Activated T-helper 1 cell treated with anti-CD3 and anti-CD28 coated beads, Interleukin-12 subunit alpha, Interleukin-12 subunit beta, Interleukin-2, Interleukin-4 antibody, amounts not matched to agents 30 ng/mL and 10 ng/mL and 1 ng/mL, durations not matched to agents 14 hours and 24 hours and 36 hours (primary cell): ENCODE measurements at regions not wholly inside any gene's neighbourhood (a gene's known extent, or its start where the extent isn't known, plus 50 kb on each side); places are given as distances from the start of the nearest gene placed in this dataset.
A peak's percentile ranks its signal among the peaks of the same experiment; 100 is the strongest.

Experiments
- DNase-seq: peaks from one replicate; pipeline ENCODE4 v3.0.0; 2021; ENCODE audit warnings: low spot score
- H3K27ac Mint-ChIP-seq: one replicate; pipeline ENCODE4 v1.8.0; 2021; ENCODE audit warnings: mild to moderate bottlenecking, mixed read lengths
- H3K27me3 Mint-ChIP-seq: one replicate; pipeline ENCODE4 v1.8.0; 2022; ENCODE audit warnings: mild to moderate bottlenecking, moderate library complexity, mixed read lengths; ENCODE audit not compliant: insufficient read depth
- H3K36me3 Mint-ChIP-seq: one replicate; pipeline ENCODE4 v1.8.0; 2021; ENCODE audit warnings: low read depth, mixed read lengths
- H3K4me1 Mint-ChIP-seq: one replicate; pipeline ENCODE4 v1.8.0; 2021; ENCODE audit warnings: low read depth, mixed read lengths
- H3K4me3 Mint-ChIP-seq: one replicate; pipeline ENCODE4 v1.8.0; 2021; ENCODE audit warnings: mild to moderate bottlenecking, moderate library complexity, mixed read lengths
- H3K9me3 Mint-ChIP-seq: one replicate; pipeline ENCODE4 v1.8.0; 2021; ENCODE audit warnings: mixed read lengths
- intact Hi-C: fragments of 100-400 bp; cut with micrococcal nuclease; formaldehyde crosslinking; loops from one replicate; pipeline ENCODE4 v1.15.1; 2024

- no peaks in the 10 kb centered on the region for H3K27me3 Mint-ChIP-seq
- H3K4me1 Mint-ChIP-seq, result no peaks in the 10 kb centered on the region
- DNase-seq, result no peak
- no peak overlapping the region for H3K27ac Mint-ChIP-seq
- no peaks in the 10 kb centered on the region for H3K36me3 Mint-ChIP-seq
- intact Hi-C loops, result no loop called here
- H3K9me3 Mint-ChIP-seq, result no peaks in the 10 kb centered on the region
- H3K4me3 Mint-ChIP-seq, result no peak overlapping the region
Observed at GRCh38 chr10:125457406-125457805, 225.6 kb downstream of the TEX36 start.

GRCh38 chr10:125455855-125456254, 227.1 kb downstream of the TEX36 start:
- Mint-ChIP-seq H3K27me3 (no peaks in the 10 kb centered on the region), H3K9me3 (no peaks in the 10 kb centered on the region), H3K27ac (no peak overlapping the region), H3K4me1 (no peaks in the 10 kb centered on the region), H3K36me3 (no peaks in the 10 kb centered on the region), H3K4me3 (no peak overlapping the region)
- intact Hi-C loops, result no loop called here
- DNase-seq, result no peak

DNA sequence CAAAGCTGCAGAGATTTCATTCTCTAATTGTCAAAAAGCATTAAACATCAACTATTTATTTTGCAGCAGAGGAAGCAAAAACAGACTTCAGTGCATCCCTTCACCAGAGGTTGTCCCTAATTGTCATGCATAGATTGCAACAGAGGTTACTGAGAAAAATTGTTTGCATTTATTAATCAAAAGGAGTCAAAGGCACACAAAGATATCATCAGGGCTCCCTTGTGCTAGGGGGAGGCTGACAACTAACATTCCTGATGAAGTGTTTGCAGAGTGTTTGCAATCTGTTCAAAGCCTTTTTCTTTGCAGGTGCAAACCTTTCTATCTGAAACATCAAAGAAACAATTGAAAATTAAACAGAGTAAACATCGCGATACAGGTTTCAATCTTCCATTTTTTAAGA, 227.5 kb downstream of the TEX36 start:
- Mint-ChIP-seq H3K27me3 (no peaks in the 10 kb centered on the region), H3K4me3 (no peak overlapping the region), H3K4me1 (no peaks in the 10 kb centered on the region)

GRCh38 chr10:125451319-125451718, 231.6 kb downstream of the TEX36 start:
- H3K27ac Mint-ChIP-seq, result no peak overlapping the region
- no peaks in the 10 kb centered on the region for H3K27me3 Mint-ChIP-seq
- DNase-seq, result no peak
- intact Hi-C loops, result no loop called here
- H3K36me3 Mint-ChIP-seq, result no peaks in the 10 kb centered on the region
- H3K4me3 Mint-ChIP-seq, result no peak overlapping the region
- no peaks in the 10 kb centered on the region for H3K4me1 Mint-ChIP-seq
- no peaks in the 10 kb centered on the region for H3K9me3 Mint-ChIP-seq

More for the DNA sequence above, 227.5 kb downstream of the TEX36 start:
- Mint-ChIP-seq H3K9me3 (no peaks in the 10 kb centered on the region), H3K27ac (no peak overlapping the region), H3K36me3 (no peaks in the 10 kb centered on the region)
- intact Hi-C loops, result no loop called here
- DNase-seq, result no peak

- Mint-ChIP-seq H3K36me3 (no peaks in the 10 kb centered on the region), H3K9me3 (no peaks in the 10 kb centered on the region), H3K27me3 (no peaks in the 10 kb centered on the region), H3K4me1 (no peaks in the 10 kb centered on the region), H3K4me3 (no peak overlapping the region), H3K27ac (no peak overlapping the region)
- DNase-seq, result no peak
- intact Hi-C loops, result no loop called here
Observed at GRCh38 chr10:125450218-125450617, 232.7 kb downstream of the TEX36 start.

- H3K36me3 Mint-ChIP-seq, result no peaks in the 10 kb centered on the region
- intact Hi-C loops, result no loop called here
- H3K4me3 Mint-ChIP-seq, result no peak overlapping the region
- H3K27ac Mint-ChIP-seq, result no peak overlapping the region
- DNase-seq, result no peak
- H3K9me3 Mint-ChIP-seq, result no peaks in the 10 kb centered on the region
- no peaks in the 10 kb centered on the region for H3K4me1 Mint-ChIP-seq
- no peaks in the 10 kb centered on the region for H3K27me3 Mint-ChIP-seq
Observed at GRCh38 chr10:125449571-125449970, 233.4 kb downstream of the TEX36 start.

- H3K4me3 Mint-ChIP-seq, result no peak overlapping the region
- H3K27ac Mint-ChIP-seq, result peak overlapping the region; percentile 61
- H3K4me1 Mint-ChIP-seq, result no peaks in the 10 kb centered on the region
- intact Hi-C loops, result no loop called here
- no peaks in the 10 kb centered on the region for H3K36me3 Mint-ChIP-seq
- no peak for DNase-seq
- H3K9me3 Mint-ChIP-seq, result no peaks in the 10 kb centered on the region
- H3K27me3 Mint-ChIP-seq, result no peaks in the 10 kb centered on the region
Observed at GRCh38 chr10:125448596-125448995, 234.4 kb downstream of the TEX36 start.

DNA sequence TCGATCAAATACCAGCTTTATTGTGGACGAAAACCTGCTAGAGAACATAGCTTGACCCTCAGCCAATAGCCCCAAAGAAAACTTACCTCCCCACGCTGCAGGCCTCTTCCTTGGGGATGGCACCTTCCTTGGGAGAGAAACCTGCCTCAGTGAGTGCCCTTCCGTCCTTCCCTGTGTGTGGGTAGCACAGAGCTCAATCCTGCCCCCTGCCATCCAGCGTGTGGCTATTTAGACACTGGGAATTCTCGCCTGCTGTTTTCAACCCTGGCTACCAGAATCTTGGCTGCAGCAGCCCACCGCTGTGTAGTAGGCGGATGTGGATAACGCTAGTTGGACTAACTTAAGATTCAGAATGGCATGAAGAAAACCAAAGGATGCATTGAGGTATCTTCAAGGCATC, 238.2 kb downstream of the TEX36 start:
- DNase-seq, result no peak
- Mint-ChIP-seq H3K9me3 (no peaks in the 10 kb centered on the region), H3K4me3 (no peak overlapping the region), H3K36me3 (no peaks in the 10 kb centered on the region), H3K27ac (no peak overlapping the region), H3K4me1 (no peaks in the 10 kb centered on the region), H3K27me3 (no peaks in the 10 kb centered on the region)
- intact Hi-C loops, result no loop called here

GRCh38 chr10:125442856-125443540, 240.0 kb downstream of the TEX36 start:
- no peaks in the 10 kb centered on the region for H3K36me3 Mint-ChIP-seq

GRCh38 chr10:125441151-125441550, 241.8 kb downstream of the TEX36 start:
- Mint-ChIP-seq H3K9me3 (peaks cover under 1% of the 10 kb centered on the region), H3K27me3 (no peaks in the 10 kb centered on the region), H3K4me1 (no peaks in the 10 kb centered on the region), H3K36me3 (no peaks in the 10 kb centered on the region), H3K4me3 (no peak overlapping the region), H3K27ac (no peak overlapping the region)
- intact Hi-C loops, result no loop called here
- no peak for DNase-seq

More at GRCh38 chr10:125442856-125443540, 240.0 kb downstream of the TEX36 start:
- Mint-ChIP-seq H3K9me3 (no peaks in the 10 kb centered on the region), H3K27me3 (no peaks in the 10 kb centered on the region), H3K27ac (no peak overlapping the region), H3K4me3 (no peak overlapping the region), H3K4me1 (no peaks in the 10 kb centered on the region)
- intact Hi-C loops, result no loop called here
- no peak for DNase-seq

DNA sequence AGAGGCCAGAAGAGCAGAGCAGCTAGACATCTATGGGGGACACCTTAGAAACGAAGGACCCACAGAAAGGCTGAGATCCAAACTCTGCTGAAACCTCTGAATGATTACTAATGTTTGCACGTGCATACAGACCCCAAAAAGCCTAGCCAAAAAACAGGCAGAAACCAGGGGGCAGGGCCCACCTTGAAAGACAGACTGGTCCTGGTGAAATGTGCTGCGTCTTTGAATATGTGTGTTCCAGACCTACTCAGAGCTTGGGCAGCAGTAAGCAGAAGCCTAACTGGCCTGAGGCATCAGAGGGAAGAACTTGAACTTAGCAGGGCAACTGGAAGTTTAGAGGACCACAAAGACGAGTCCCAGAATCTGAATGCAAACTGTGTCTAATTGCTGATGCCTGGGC, 251.8 kb downstream of the TEX36 start:
- Mint-ChIP-seq H3K4me3 (no peak overlapping the region), H3K27ac (no peak overlapping the region), H3K27me3 (no peaks in the 10 kb centered on the region), H3K36me3 (no peaks in the 10 kb centered on the region), H3K4me1 (no peaks in the 10 kb centered on the region), H3K9me3 (peaks cover 10% of the 10 kb centered on the region)
- intact Hi-C loops, result no loop called here
- no peak for DNase-seq

GRCh38 chr10:125428054-125428453, 254.9 kb downstream of the TEX36 start:
- H3K4me3 Mint-ChIP-seq, result no peak overlapping the region
- intact Hi-C loops, result no loop called here
- H3K4me1 Mint-ChIP-seq, result no peaks in the 10 kb centered on the region
- DNase-seq, result no peak
- H3K27me3 Mint-ChIP-seq, result no peaks in the 10 kb centered on the region
- H3K27ac Mint-ChIP-seq, result no peak overlapping the region
- peaks cover 6% of the 10 kb centered on the region for H3K9me3 Mint-ChIP-seq
- no peaks in the 10 kb centered on the region for H3K36me3 Mint-ChIP-seq

DNA sequence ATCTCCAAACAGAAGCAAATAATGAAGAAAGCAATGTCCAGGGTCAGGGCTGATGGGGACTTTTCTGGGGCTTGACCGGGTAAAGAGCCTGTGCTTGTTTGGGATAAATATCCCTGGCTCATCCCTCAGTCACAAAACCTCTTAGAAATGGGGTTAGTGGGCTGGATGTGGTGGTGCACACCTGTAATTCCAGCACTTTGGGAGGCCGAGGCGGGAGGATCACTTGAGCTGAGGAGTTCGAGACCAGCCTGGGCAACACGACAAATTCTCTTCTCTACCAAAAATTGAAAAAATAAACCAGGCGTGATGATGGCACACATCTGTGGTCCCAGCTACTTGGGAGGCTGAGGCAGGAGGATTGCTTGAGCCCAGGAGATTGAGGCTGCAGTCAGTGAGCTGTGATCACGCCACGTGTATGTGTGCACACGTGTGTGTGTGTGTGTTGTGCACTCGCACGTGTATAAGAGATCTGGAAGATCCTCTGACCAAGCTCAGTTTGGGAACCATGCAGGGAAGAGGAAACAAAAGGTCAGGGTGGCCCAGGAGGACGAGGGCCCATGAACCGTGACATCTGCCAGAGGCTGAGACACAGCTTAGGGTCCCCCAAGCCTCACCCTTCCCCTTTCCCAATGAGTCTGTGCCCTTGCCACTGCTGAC, 258.6 kb downstream of the TEX36 start:
- Mint-ChIP-seq H3K4me1 (no peaks in the 10 kb centered on the region), H3K9me3 (peaks cover 10% of the 10 kb centered on the region), H3K27ac (no peak overlapping the region), H3K36me3 (no peaks in the 10 kb centered on the region), H3K27me3 (peaks cover 3% of the 10 kb centered on the region), H3K4me3 (no peak overlapping the region)
- DNase-seq, result no peak
- intact Hi-C loops, result no loop called here
